Kidney epithelial cell (primary cell): ENCODE measurements at regions not wholly inside any gene's neighbourhood (a gene's known extent, or its start where the extent isn't known, plus 50 kb on each side); places are given as distances from the start of the nearest gene placed in this dataset.

Experiments used
- DNase-seq: peaks from one replicate; pipeline ENCODE4 v3.0.0-alpha.2; 2010; ENCODE audit warnings: low read depth
- H3K27me3 ChIP-seq: 2 replicates; pipeline ENCODE4 v1.6.0; 2011; ENCODE audit warnings: low read length; ENCODE audit not compliant: control insufficient read depth, insufficient read depth
- H3K36me3 ChIP-seq: 2 replicates; pipeline ENCODE4 v1.5.1; 2011; ENCODE audit warnings: low read length; ENCODE audit not compliant: control insufficient read depth, insufficient read depth
- H3K4me3 ChIP-seq: 2 replicates; pipeline ENCODE4 v1.5.1; 2011; ENCODE audit warnings: low read depth, mild to moderate bottlenecking, control low read depth, low read length
- CTCF ChIP-seq: IDR thresholded peaks from 2 replicates; pipeline ENCODE4 v1.5.1; 2011; ENCODE audit warnings: mild to moderate bottlenecking, moderate library complexity, low read length, control low read depth, inconsistent platforms; ENCODE audit not compliant: insufficient read depth, poor library complexity, severe bottlenecking

- Histone ChIP-seq H3K36me3 (no peaks in the 10 kb centered on the region), H3K27me3 (no peaks in the 10 kb centered on the region), H3K4me3 (no peak overlapping the region)
- no peak for DNase-seq
- TF ChIP-seq CTCF: no peak
These were observed 336.3 kb downstream of the DMRT2 start for GRCh38 chr9:1386420-1386819.

- Histone ChIP-seq H3K36me3 (no peaks in the 10 kb centered on the region), H3K27me3 (no peaks in the 10 kb centered on the region), H3K4me3 (no peak overlapping the region)
- TF ChIP-seq CTCF: no peak
- DNase-seq: no peak
These were observed 338.1 kb downstream of the DMRT2 start for GRCh38 chr9:1388216-1388615.

GRCh38 chr9:1400983-1401382 lies 350.8 kb downstream of the DMRT2 start:
- TF ChIP-seq CTCF: no peak
- Histone ChIP-seq H3K27me3 (no peaks in the 10 kb centered on the region), H3K4me3 (no peak overlapping the region), H3K36me3 (no peaks in the 10 kb centered on the region)
- no peak for DNase-seq

GRCh38 chr9:1404940-1405339 lies 354.8 kb downstream of the DMRT2 start:
- H3K27me3 ChIP-seq: no peaks in the 10 kb centered on the region
- no peak for TF ChIP-seq CTCF

GRCh38 chr9:1411826-1412225 lies 361.7 kb downstream of the DMRT2 start:
- no peak for DNase-seq
- Histone ChIP-seq H3K27me3 (no peaks in the 10 kb centered on the region), H3K36me3 (no peaks in the 10 kb centered on the region), H3K4me3 (no peak overlapping the region)
- no peak for TF ChIP-seq CTCF

More at GRCh38 chr9:1404940-1405339, 354.8 kb downstream of the DMRT2 start:
- Histone ChIP-seq H3K4me3 (no peak overlapping the region), H3K36me3 (no peaks in the 10 kb centered on the region)
- no peak for DNase-seq

GRCh38 chr9:1414711-1415131 lies 364.6 kb downstream of the DMRT2 start:
- no peak for DNase-seq
- no peaks in the 10 kb centered on the region for H3K27me3 ChIP-seq
- no peak overlapping the region for H3K4me3 ChIP-seq
- no peak for TF ChIP-seq CTCF
- H3K36me3 ChIP-seq: no peaks in the 10 kb centered on the region
